DMS153 treated with DMSO at 0.1 percent for 48 hours (cell line): ENCODE measurements at regions not wholly inside any gene's neighbourhood (a gene's known extent, or its start where the extent isn't known, plus 50 kb on each side); places are given as distances from the start of the nearest gene placed in this dataset.
"Not testable (repeated sequence)": the region's sequence is repeated elsewhere in the genome, so short reads cannot be mapped to it uniquely, and the experiment has no call there.

ENCODE experiments used
- DNase-seq: peaks from one replicate; lab custom pipeline; 2025; ENCODE audit not compliant: unreplicated experiment; lab: John Stamatoyannopoulos, UW

- no peak for DNase-seq
Observed at GRCh38 chr13:109406376-109406992, 379.9 kb downstream of the IRS2 start.

GRCh38 chr13:109403012-109403421, 383.4 kb downstream of the IRS2 start:
- DNase-seq = no peak

- no peak for DNase-seq
Observed at GRCh38 chr13:109401891-109402290, 384.5 kb downstream of the IRS2 start.

DNA sequence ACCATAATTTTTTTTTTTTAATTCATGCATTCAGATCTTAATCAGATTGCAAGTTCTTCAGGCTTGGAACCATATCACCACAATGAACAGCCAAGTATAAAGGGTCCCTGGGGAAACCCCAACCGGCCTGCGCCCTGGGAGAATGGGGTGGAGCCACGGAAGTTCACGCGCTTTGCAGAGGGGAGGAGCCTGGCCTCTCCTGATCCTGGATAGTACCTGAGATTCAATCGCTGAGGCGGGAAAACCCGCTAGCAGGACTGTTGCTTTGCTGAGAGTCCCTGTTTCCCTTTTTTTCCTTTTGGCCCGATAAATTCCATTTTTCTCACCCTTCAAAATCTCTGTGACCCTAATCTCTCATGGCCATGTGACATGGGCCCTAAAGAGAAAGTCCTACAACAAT, 385.1 kb downstream of the IRS2 start:
- no peak for DNase-seq

DNA sequence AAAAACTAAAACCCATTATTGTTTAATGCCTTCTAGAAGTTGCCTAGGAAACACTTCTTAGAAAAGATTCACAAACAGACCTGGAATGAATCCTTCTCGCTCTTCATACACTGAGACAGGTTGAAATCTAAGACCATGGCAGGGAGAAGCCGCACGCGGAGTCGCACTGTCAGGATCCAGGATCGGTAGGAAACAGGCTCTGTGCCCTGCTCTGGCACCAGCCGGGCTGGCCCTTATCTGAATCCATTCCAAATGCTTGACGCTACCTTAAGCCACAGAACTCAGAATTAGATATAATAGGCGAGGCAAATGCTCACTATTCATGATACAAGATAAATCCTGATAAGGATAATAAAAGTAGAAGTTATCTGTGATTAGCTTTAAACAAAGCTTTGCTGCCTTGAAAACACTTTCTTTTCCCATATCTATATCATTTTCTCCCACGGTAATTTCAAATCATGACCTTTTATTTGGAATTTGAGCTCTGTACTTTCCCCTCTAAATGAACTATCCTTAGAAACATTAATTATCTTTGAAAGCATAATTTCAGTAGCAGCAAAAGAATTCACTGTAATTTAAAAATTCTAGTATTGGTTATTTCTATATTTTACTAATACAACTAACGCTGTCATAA, 385.6 kb downstream of the IRS2 start:
- DNase-seq = no peak

GRCh38 chr13:109400209-109400608, 386.2 kb downstream of the IRS2 start:
- DNase-seq = no peak

- DNase-seq = not testable (repeated sequence)
Observed at GRCh38 chr13:109398071-109398470, 388.3 kb downstream of the IRS2 start.

DNA sequence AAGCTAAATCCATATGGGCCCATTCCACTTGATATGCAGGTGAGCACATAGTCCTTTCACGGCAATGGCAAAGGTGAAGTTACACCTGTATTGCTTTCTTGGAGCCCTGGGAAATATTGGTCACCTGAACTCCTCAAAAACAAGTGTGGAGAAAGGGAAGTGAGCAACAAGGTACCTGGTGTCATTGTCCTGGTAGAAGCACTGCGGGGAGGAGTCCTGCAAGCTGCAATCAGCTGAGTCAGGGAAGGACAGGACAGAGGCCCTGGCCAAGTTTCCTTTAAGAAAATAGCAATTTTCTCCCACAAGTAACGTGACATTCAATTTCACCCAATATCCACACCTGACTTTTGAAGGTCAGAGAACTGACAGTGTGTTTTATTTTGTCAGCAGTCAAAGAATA, 389.1 kb downstream of the IRS2 start:
- DNase-seq = no peak

GRCh38 chr13:109396266-109396665, 390.1 kb downstream of the IRS2 start:
- no peak for DNase-seq

DNA sequence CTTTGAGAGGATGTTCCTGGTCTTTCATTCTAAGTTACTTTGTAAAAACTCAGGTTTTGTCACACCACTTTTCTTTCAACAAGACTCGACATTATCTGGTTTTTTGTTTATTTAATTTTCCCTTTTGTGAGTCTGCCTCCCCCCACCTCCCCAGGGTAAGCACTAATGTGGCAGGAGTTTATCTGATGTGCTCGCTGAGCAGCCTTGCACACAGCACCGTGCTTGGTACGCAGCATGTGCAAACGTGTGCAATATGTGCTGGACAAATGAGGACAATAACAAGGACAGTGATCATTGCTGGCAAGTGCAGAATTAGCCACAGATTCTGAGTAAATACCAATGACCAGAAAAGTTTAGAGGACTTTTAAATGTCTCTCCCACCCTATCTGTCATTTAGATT, 391.4 kb downstream of the IRS2 start:
- DNase-seq = no peak

- DNase-seq = no peak
Observed at GRCh38 chr13:109394311-109394988, 391.9 kb downstream of the IRS2 start.

GRCh38 chr13:109393045-109393444, 393.3 kb downstream of the IRS2 start:
- DNase-seq = no peak

- DNase-seq = no peak
Observed at GRCh38 chr13:109390391-109390790, 396.0 kb downstream of the IRS2 start.

DNA sequence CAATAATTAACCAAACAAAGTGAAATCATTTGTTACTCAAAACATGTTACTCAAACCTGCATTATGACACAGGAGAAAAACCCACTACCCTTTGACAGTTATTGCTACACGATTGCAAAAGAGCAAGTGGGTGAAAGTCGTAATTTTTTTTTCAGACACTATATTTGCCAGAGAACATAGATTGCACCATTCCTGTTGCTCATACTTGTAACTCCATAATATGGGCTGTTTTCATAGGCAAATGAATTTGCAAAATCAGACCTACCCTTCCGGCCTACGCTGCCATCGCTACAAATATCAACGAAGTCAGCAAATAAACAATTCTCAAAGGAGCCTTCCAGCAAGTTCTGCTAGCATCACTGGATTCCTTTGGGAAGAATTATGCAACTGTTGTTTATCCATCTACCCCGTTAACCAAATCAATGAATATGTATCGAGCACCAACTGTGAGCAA, 396.5 kb downstream of the IRS2 start:
- no peak for DNase-seq

DNA sequence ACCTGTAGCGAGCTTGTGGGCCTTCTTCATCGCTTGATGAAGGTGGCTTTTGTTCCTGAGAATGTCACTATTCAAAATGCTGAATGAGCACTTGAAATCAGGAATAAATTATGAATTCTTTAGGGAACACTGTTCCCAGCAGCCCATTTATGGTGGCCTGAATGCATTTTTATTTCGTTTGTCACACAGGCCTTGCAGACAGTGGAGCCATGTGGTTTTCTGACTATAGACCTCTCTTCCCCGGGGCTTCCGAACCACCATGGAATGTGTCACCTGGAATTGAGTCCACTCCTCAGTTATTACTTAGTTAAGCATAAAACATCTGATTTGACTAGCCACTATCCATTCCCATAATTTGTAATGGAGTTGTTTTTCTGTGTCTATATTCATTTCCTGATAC, 396.9 kb downstream of the IRS2 start:
- no peak for DNase-seq

- no peak for DNase-seq
Observed at GRCh38 chr13:109387471-109387870, 398.9 kb downstream of the IRS2 start.

DNA sequence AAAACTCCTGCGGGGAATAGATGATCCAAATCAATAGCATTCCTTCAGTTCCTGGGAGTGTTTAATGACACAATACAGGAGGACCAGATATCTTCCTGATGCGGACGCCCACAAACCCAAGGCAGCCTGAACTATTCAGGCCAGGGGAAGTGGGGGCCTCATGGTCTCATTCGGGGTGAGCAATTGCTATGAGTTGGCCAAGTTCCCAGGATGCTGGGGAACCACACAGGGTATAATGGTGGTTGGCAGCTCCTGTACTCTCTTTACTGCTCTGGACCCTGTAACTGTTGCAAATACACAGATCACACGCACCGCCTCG, 401.2 kb downstream of the IRS2 start:
- no peak for DNase-seq

DNA sequence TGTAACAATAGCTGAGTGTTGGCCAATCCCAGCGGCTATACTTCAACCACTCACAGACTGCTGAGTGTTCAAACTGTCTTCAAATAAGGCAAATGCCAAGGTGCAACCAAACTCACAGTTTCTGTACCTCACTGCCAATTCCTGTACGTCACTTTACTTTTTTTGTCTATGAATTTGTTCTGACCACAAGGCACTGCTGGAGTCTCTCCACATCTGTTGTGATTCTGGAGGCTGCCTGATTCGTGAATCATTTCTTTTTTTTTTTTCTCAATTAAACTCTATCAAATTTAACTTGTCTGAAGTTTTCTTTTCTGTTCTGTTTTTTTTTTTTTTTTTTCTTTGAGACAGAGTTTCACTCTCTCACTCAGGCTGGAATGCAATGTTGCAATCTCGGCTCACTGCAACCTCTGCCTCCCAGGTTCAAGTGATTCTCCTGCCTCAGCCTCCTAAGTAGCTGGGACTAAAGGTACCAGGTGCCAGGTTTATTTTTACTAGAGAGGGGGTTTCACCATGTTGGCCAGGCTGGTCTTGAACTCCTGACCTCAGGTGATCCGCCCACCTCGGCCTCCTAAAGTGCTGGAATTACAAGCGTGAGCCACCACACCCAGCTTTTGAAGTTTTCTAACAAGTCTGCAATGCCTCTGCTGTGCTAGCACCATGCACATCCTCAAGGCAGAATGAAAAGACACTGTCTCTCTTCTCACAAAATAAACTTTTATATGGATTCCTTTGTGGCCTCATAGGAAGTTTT, 401.7 kb downstream of the IRS2 start:
- no peak for DNase-seq

DNA sequence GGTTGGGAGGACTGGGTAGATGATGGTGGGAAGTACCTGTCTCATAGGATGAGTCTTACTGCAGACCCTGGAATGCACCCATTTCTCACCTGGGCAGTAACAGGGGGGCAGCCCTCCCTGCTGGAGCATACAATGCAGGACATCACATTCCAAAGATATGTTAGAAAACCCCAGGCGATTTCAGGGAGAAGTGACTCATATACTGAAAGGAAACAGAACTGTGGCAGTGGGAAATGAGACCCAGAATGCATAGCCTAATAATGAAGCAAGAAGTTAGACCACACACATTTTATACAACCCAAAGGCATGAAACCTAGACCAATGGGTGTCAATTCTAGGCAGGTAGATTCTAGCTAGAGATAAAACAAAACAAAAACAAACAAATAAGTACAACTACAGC, 402.7 kb downstream of the IRS2 start:
- DNase-seq = no peak

- DNase-seq = no peak
Observed at GRCh38 chr13:109381546-109382180, 404.7 kb downstream of the IRS2 start.

DNA sequence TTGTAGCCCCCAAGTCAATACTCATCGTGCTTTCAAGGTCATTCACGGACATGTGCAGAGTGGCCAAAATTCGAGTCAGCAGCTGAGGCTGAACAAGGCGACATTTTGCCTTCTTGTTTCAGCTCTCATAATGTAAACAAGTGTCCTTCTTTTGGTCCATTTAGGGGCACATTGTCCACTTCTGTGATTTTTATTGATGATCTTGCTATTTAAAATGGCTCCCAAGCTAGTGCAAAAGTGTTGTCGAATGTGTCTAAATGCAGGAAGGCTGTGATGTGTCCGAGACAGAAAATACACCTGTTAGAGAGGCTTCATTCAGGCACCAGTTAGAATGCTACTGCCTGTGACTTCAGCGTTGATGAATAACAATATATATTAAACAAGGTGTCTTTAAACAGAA, 405.9 kb downstream of the IRS2 start:
- DNase-seq = no peak
